BLaER1 (cell line): ENCODE measurements at regions not wholly inside any gene's neighbourhood (a gene's known extent, or its start where the extent isn't known, plus 50 kb on each side); places are given as distances from the start of the nearest gene placed in this dataset.

Experiments
- H3K27ac ChIP-seq: shearing (Covaris generic); formaldehyde crosslinking; 2 replicates; pipeline ENCODE4 v1.8.1; 2022
- H3K27me3 ChIP-seq: shearing (Covaris generic); formaldehyde crosslinking; 2 replicates; pipeline ENCODE4 v1.8.1; 2022
- H3K36me3 ChIP-seq: shearing (Covaris generic); formaldehyde crosslinking; 2 replicates; pipeline ENCODE4 v1.8.1; 2022
- H3K4me1 ChIP-seq: shearing (Covaris generic); formaldehyde crosslinking; 2 replicates; pipeline ENCODE4 v1.8.1; 2022
- H3K4me2 ChIP-seq: shearing (Covaris generic); formaldehyde crosslinking; 2 replicates; pipeline ENCODE4 v1.8.1; 2022
- H3K4me3 ChIP-seq: shearing (Covaris generic); formaldehyde crosslinking; 2 replicates; pipeline ENCODE4 v1.8.1; 2022
- H3K9ac ChIP-seq: shearing (Covaris generic); formaldehyde crosslinking; 2 replicates; pipeline ENCODE4 v1.8.1; 2022
- H3K9me3 ChIP-seq: shearing (Covaris generic); formaldehyde crosslinking; 2 replicates; pipeline ENCODE4 v1.8.1; 2022
- H4K20me1 ChIP-seq: shearing (Covaris generic); formaldehyde crosslinking; 2 replicates; pipeline ENCODE4 v1.8.1; 2022
- Cebpa-rat ChIP-seq: shearing (Covaris generic); IDR thresholded peaks from 2 replicates; pipeline ENCODE4 v1.8.1; 2022

GRCh38 chr10:124211921-124212320 is 118.5 kb upstream of the CHST15 start:
- no peak overlapping the region for H3K4me2 ChIP-seq
- no peaks in the 10 kb centered on the region for H3K36me3 ChIP-seq
- peaks cover 12% of the 10 kb centered on the region for H3K4me1 ChIP-seq
- H3K27me3 ChIP-seq: no peaks in the 10 kb centered on the region; the same call in 1 of the 2 replicates
- no peak for TF ChIP-seq Cebpa-rat
- no peak overlapping the region for H3K4me3 ChIP-seq
- H4K20me1 ChIP-seq: no peaks in the 10 kb centered on the region
- H3K9me3 ChIP-seq: peaks cover 23% of the 10 kb centered on the region
- H3K27ac ChIP-seq: no peak overlapping the region
- no peak overlapping the region for H3K9ac ChIP-seq

GRCh38 chr10:124210263-124210662 is 116.9 kb upstream of the CHST15 start:
- Histone ChIP-seq H3K27me3 (no peaks in the 10 kb centered on the region; the same call in 1 of the 2 replicates), H3K36me3 (no peaks in the 10 kb centered on the region), H3K4me1 (peaks cover under 1% of the 10 kb centered on the region; the same call in 1 of the 2 replicates), H3K9me3 (peaks cover 19% of the 10 kb centered on the region), H4K20me1 (no peaks in the 10 kb centered on the region), H3K9ac (no peak overlapping the region), H3K4me3 (no peak overlapping the region), H3K4me2 (no peak overlapping the region), H3K27ac (no peak overlapping the region)
- TF ChIP-seq Cebpa-rat: no peak

- Histone ChIP-seq H4K20me1 (no peaks in the 10 kb centered on the region), H3K9ac (no peak overlapping the region), H3K4me1 (no peaks in the 10 kb centered on the region), H3K36me3 (no peaks in the 10 kb centered on the region), H3K27me3 (no peaks in the 10 kb centered on the region; the same call in 1 of the 2 replicates), H3K4me3 (no peak overlapping the region), H3K4me2 (no peak overlapping the region), H3K27ac (no peak overlapping the region), H3K9me3 (peaks cover 22% of the 10 kb centered on the region)
- no peak for TF ChIP-seq Cebpa-rat
Measured at GRCh38 chr10:124207391-124207790, 114.0 kb upstream of the CHST15 start.

- Histone ChIP-seq H3K36me3 (no peaks in the 10 kb centered on the region), H4K20me1 (no peaks in the 10 kb centered on the region), H3K27me3 (no peaks in the 10 kb centered on the region; the same call in 1 of the 2 replicates), H3K4me2 (no peak overlapping the region), H3K4me1 (no peaks in the 10 kb centered on the region), H3K27ac (no peak overlapping the region), H3K9ac (no peak overlapping the region), H3K9me3 (peaks cover 18% of the 10 kb centered on the region), H3K4me3 (no peak overlapping the region)
- TF ChIP-seq Cebpa-rat: no peak
Measured at GRCh38 chr10:124206616-124207015, 113.2 kb upstream of the CHST15 start.

GRCh38 chr10:124205432-124205831 is 112.0 kb upstream of the CHST15 start:
- Histone ChIP-seq H3K36me3 (no peaks in the 10 kb centered on the region), H4K20me1 (no peaks in the 10 kb centered on the region), H3K27me3 (no peaks in the 10 kb centered on the region; the same call in 1 of the 2 replicates), H3K9ac (no peak overlapping the region), H3K9me3 (peaks cover 7% of the 10 kb centered on the region), H3K27ac (no peak overlapping the region), H3K4me2 (no peak overlapping the region), H3K4me1 (no peaks in the 10 kb centered on the region), H3K4me3 (no peak overlapping the region)
- TF ChIP-seq Cebpa-rat: no peak

GRCh38 chr10:124204726-124205125 is 111.3 kb upstream of the CHST15 start:
- Histone ChIP-seq H3K27me3 (no peaks in the 10 kb centered on the region; the same call in 1 of the 2 replicates), H3K36me3 (no peaks in the 10 kb centered on the region), H4K20me1 (no peaks in the 10 kb centered on the region), H3K27ac (no peak overlapping the region), H3K9me3 (peaks cover 7% of the 10 kb centered on the region), H3K4me2 (no peak overlapping the region), H3K4me1 (no peaks in the 10 kb centered on the region), H3K4me3 (no peak overlapping the region), H3K9ac (no peak overlapping the region)
- TF ChIP-seq Cebpa-rat: no peak

GRCh38 chr10:124200011-124200410 is 106.6 kb upstream of the CHST15 start:
- Histone ChIP-seq H3K36me3 (no peaks in the 10 kb centered on the region), H4K20me1 (no peaks in the 10 kb centered on the region), H3K4me1 (peaks cover 24% of the 10 kb centered on the region), H3K9ac (no peak overlapping the region), H3K27me3 (no peaks in the 10 kb centered on the region), H3K9me3 (peaks cover 7% of the 10 kb centered on the region), H3K4me2 (no peak overlapping the region), H3K4me3 (no peak overlapping the region), H3K27ac (no peak overlapping the region)
- no peak for TF ChIP-seq Cebpa-rat

- peaks cover 7% of the 10 kb centered on the region for H3K9me3 ChIP-seq
- no peak overlapping the region for H3K27ac ChIP-seq
- no peak overlapping the region for H3K4me2 ChIP-seq
- H3K4me3 ChIP-seq: no peak overlapping the region
- TF ChIP-seq Cebpa-rat: no peak
- no peaks in the 10 kb centered on the region for H3K36me3 ChIP-seq
- peaks cover 24% of the 10 kb centered on the region for H3K4me1 ChIP-seq
- H3K9ac ChIP-seq: no peak overlapping the region
- no peaks in the 10 kb centered on the region for H4K20me1 ChIP-seq
- H3K27me3 ChIP-seq: no peaks in the 10 kb centered on the region
Measured at GRCh38 chr10:124198871-124199270, 105.5 kb upstream of the CHST15 start.

- Histone ChIP-seq H3K27ac (no peak overlapping the region), H3K4me3 (no peak overlapping the region), H3K9ac (no peak overlapping the region), H3K4me1 (peaks cover 24% of the 10 kb centered on the region), H3K4me2 (peak overlapping the region; percentile 70), H4K20me1 (no peaks in the 10 kb centered on the region), H3K27me3 (no peaks in the 10 kb centered on the region), H3K9me3 (peaks cover 4% of the 10 kb centered on the region), H3K36me3 (no peaks in the 10 kb centered on the region)
- TF ChIP-seq Cebpa-rat: no peak
Measured at GRCh38 chr10:124198125-124198501, 104.7 kb upstream of the CHST15 start.

- H3K4me1 ChIP-seq: peaks cover 24% of the 10 kb centered on the region
- H3K9me3 ChIP-seq: no peaks in the 10 kb centered on the region; the same call in 1 of the 2 replicates
- H4K20me1 ChIP-seq: no peaks in the 10 kb centered on the region
- no peak overlapping the region for H3K4me3 ChIP-seq
- H3K27me3 ChIP-seq: no peaks in the 10 kb centered on the region
- TF ChIP-seq Cebpa-rat: no peak
- peak overlapping the region; percentile 70 for H3K4me2 ChIP-seq
- H3K9ac ChIP-seq: no peak overlapping the region
- H3K27ac ChIP-seq: peak overlapping the region; percentile 15; the same call in 1 of the 2 replicates
- no peaks in the 10 kb centered on the region for H3K36me3 ChIP-seq
Measured at GRCh38 chr10:124197371-124198124, 104.2 kb upstream of the CHST15 start.
